NCI-H2107 treated with DMSO at 0.1 percent for 48 hours (cell line): ENCODE measurements at regions not wholly inside any gene's neighbourhood (a gene's known extent, or its start where the extent isn't known, plus 50 kb on each side); places are given as distances from the start of the nearest gene placed in this dataset.

Experiments
- DNase-seq: peaks from one replicate; lab custom pipeline; 2025; ENCODE audit not compliant: unreplicated experiment; lab: John Stamatoyannopoulos, UW

GRCh38 chr11:79890272-79890671 lies 449.4 kb upstream of the TENM4 start:
- no peak for DNase-seq

DNA sequence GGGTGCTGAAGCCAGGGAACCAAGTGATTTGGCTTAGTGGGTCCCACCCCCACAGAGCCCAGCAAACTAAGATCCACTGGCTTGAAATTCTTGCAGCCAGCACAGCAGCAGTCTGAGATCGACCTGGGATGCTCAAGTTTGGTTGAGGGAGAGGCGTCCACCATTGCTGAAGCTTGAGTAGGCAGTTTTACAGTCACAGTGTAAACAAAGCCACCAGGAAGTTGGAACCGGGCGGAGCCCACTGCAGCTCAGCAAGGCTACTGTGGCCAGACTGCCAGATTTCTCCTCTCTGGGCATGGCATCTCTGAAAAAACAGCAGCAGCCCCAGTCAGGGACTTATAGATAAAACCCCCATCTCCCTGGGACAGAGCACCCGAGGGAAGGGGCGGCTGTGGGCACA lies 424.1 kb upstream of the TENM4 start:
- no peak for DNase-seq

DNA sequence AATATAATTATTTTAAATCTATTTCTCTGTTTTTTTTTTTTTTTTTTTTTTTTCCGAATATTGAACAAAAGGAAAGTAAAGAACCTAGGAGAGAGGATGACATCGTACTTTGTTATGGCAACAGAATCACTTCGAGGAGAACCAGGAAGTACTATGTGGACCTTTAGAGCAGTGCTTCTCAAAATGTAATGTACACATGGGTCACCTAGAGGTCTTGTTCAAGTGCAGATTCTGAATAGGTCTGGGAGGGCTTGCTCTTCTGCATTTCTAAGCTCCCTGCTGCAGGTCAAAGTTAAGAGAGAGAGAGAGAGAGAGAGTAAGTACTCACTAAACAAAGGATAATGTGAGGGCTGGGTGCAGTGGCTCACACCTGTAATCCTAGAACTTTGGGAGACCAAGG lies 419.5 kb upstream of the TENM4 start:
- no peak for DNase-seq

DNA sequence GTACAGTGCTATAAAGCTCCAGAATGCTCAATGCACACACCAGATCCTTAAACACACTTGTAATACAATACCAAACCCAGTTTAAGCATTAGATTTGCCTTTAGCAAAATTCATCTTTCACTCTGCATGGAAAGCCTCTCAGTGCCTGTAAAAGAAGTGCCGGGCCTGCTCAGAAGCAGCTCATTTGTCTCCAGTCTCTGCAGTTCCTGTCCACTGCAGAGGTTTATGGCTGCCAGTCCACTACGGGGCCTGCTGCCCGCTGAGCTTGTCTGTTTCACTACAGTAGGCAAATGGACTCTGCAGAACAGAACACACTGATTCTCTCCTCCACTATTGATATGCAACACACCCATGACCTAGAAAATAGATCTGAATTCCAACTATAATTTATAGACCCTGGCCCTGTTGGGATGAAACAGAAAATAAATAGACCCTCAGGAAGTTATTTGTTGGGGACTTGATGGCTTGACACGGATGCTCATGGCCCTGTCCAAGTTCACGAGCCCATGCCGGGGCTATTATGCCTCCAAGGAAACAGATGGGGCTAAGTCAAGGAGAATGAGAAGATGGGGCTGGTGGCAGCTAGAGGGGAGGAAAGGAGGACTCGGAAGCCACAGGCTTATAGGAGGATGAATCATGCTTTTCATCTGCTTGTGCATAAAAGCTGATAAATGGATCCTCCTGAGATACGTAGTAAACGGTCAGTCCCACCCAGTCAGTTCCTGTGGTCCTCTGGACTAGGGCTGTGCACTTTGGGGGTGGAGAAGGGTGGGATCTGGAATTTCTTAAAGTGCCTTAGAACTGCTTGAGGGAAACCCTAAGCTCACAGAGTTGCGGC lies 416.8 kb upstream of the TENM4 start:
- DNase-seq = no peak

- no peak for DNase-seq
Observed at GRCh38 chr11:79852176-79852575, 411.3 kb upstream of the TENM4 start.

- DNase-seq = no peak
Observed at GRCh38 chr11:79845002-79845709, 404.3 kb upstream of the TENM4 start.

GRCh38 chr11:79834015-79834414 lies 393.2 kb upstream of the TENM4 start:
- no peak for DNase-seq

- no peak for DNase-seq
Observed at GRCh38 chr11:79830446-79830845, 389.6 kb upstream of the TENM4 start.

GRCh38 chr11:79829891-79830290 lies 389.1 kb upstream of the TENM4 start:
- DNase-seq = no peak

DNA sequence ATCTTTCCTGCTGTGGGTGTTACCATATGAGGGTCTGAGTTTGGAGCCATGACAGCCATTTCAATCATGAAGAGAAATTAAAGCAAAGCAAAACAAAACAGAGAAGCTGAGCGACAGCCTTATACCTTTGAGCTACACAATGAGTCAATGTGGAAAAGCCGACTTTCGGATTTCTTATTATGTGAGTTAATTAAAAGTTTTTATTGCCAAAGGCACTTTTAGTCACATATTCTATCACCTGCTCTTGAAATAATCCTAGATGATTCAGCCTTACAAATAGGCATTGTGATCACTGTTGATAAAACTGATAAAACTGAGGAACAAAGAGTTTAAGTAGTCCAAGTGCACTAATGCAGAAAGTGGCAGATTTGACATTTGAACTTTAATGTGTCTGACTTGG lies 381.9 kb upstream of the TENM4 start:
- DNase-seq = no peak

GRCh38 chr11:79813551-79813950 lies 372.7 kb upstream of the TENM4 start:
- DNase-seq = no peak

- no peak for DNase-seq
Observed at GRCh38 chr11:79809487-79809886, 368.7 kb upstream of the TENM4 start.

- DNase-seq = no peak
Observed at GRCh38 chr11:79807506-79807905, 366.7 kb upstream of the TENM4 start.

DNA sequence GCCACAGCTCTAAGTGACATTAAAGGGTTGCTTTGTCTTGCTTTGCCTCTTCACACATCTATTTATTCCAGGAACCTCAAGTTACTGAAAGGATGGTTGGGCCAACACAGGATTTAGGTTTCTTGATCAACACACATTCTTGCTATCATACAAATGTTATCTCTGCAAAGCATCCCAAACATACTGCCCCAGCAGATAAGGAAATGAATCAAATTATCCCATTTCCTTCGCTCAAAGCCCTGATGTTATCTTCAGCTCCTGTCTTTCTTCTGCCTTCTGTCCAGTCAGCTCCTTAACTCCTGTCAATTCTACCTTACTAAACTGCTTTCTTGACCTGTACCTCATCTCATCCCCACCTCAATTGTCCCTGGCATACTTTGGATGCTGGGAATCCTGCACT lies 355.9 kb upstream of the TENM4 start:
- no peak for DNase-seq

DNA sequence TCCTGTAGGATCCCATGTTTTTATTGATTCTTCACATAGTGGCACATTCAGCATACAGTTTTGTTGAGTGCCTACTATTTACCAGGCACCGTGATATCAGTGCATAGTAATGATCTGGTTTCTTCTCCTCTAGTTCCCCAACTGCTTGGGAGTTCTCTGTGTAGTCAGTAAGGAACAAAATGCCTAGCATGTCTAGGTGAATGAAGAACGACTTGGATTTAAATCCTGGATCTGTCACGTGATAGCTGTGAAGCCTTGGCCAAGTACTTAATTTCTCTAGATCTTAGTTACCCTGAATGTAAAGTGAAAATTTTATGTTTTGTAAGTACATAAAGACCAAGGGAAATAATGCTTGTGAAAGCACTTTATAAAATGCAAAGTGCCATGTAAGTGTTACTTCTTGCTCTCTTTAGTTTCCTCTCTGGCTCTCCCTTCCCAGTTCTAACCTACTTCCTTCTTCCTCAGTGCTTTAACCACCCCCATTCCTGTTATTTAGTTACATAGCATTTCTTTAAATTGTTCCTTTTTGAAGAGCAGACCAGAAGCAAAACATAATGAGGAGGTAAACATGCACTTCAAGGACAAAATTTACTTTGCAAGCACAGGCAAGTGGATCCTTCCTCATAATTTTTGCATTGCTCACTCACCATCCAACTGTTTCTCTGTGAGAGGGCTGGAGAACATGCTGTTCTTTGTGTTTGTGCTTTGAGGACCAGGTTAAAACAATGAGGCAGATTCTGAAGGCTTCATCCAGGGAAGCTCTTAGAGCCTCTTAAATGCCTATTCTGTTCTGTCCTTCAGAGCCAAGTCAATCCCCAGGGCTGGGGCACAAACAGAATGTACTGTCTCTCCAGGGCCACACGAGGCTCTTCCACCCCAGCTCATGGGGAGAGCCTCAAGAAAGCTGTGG lies 353.9 kb upstream of the TENM4 start:
- DNase-seq = no peak

- no peak for DNase-seq
Observed at GRCh38 chr11:79794057-79794456, 353.2 kb upstream of the TENM4 start.

- no peak for DNase-seq
Observed at GRCh38 chr11:79786961-79787360, 346.1 kb upstream of the TENM4 start.

GRCh38 chr11:79783833-79784232 lies 343.0 kb upstream of the TENM4 start:
- no peak for DNase-seq

GRCh38 chr11:79768343-79768742 lies 327.5 kb upstream of the TENM4 start:
- DNase-seq = no peak

- peak; percentile 2 for DNase-seq
Observed at GRCh38 chr11:79762279-79762921, 321.6 kb upstream of the TENM4 start.

- DNase-seq = no peak
Observed at GRCh38 chr11:79758325-79758724, 317.5 kb upstream of the TENM4 start.
